Inflammatory macrophage treated with lipopolysaccharide for 1 hour (primary cell): ENCODE measurements at regions not wholly inside any gene's neighbourhood (a gene's known extent, or its start where the extent isn't known, plus 50 kb on each side); places are given as distances from the start of the nearest gene placed in this dataset.
"Not testable (repeated sequence)": the region's sequence is repeated elsewhere in the genome, so short reads cannot be mapped to it uniquely, and the experiment has no call there.

Experiments used
- DNase-seq, 2 donors: peaks; one replicate each; pipeline ENCODE4 v3.0.0-alpha.2; 2020 to 2022

GRCh38 chr5:17896605-17897004 lies 262.3 kb downstream of the TAF11L14 start:
- DNase-seq = peak; percentile 12 to 24

GRCh38 chr5:17897776-17898175 lies 263.5 kb downstream of the TAF11L14 start:
- no peak for DNase-seq

- DNase-seq = no peak
These were observed 264.5 kb downstream of the TAF11L14 start for GRCh38 chr5:17898766-17899165.

- peak; percentile 38 to 59 for DNase-seq
These were observed 272.8 kb downstream of the TAF11L14 start for GRCh38 chr5:17907094-17907493.

GRCh38 chr5:17910318-17910717 lies 276.1 kb downstream of the TAF11L14 start:
- peak; percentile 67 to 91 for DNase-seq

GRCh38 chr5:17912794-17913193 lies 278.5 kb downstream of the TAF11L14 start:
- no peak for DNase-seq

GRCh38 chr5:17916446-17916845 lies 282.2 kb downstream of the TAF11L14 start:
- no peak for DNase-seq

GRCh38 chr5:17917465-17917864 lies 283.2 kb downstream of the TAF11L14 start:
- DNase-seq = no peak

- DNase-seq = peak; percentile 50 to 79
These were observed 284.3 kb downstream of the TAF11L14 start for GRCh38 chr5:17918373-17919104.

GRCh38 chr5:17925276-17925675 lies 291.0 kb downstream of the TAF11L14 start:
- no peak for DNase-seq

- peak; percentile 72 to 82 for DNase-seq
These were observed 294.3 kb downstream of the TAF11L14 start for GRCh38 chr5:17928581-17928981.

GRCh38 chr5:17929171-17929570 lies 294.9 kb downstream of the TAF11L14 start:
- DNase-seq = no peak

GRCh38 chr5:17930346-17930745 lies 296.1 kb downstream of the TAF11L14 start:
- no peak for DNase-seq

- DNase-seq = no peak
These were observed 309.8 kb downstream of the TAF11L14 start for GRCh38 chr5:17944046-17944445.

- DNase-seq = no peak
These were observed 312.8 kb downstream of the TAF11L14 start for GRCh38 chr5:17947029-17947428.

- no peak for DNase-seq
These were observed 317.3 kb downstream of the TAF11L14 start for GRCh38 chr5:17951392-17952169.

GRCh38 chr5:17952231-17952630 lies 318.0 kb downstream of the TAF11L14 start:
- no peak for DNase-seq

- DNase-seq = no peak
These were observed 329.8 kb downstream of the TAF11L14 start for GRCh38 chr5:17964067-17964466.

- DNase-seq = no peak
These were observed 332.6 kb downstream of the TAF11L14 start for GRCh38 chr5:17966640-17967402.

- no peak for DNase-seq
These were observed 342.1 kb downstream of the TAF11L14 start for GRCh38 chr5:17976404-17976803.

GRCh38 chr5:17978954-17979353 lies 344.7 kb downstream of the TAF11L14 start:
- no peak for DNase-seq

GRCh38 chr5:17982626-17983025 lies 348.4 kb downstream of the TAF11L14 start:
- DNase-seq = not testable (repeated sequence)

- no peak for DNase-seq
These were observed 354.8 kb downstream of the TAF11L14 start for GRCh38 chr5:17989036-17989435.
